Stomach (tissue), 4 donors: ENCODE measurements at regions not wholly inside any gene's neighbourhood (a gene's known extent, or its start where the extent isn't known, plus 50 kb on each side); places are given as distances from the start of the nearest gene placed in this dataset.

Source experiments
- CTCF ChIP-seq, 7 experiments: fragments of 450-650 bp in 4 of 7; fragments of 200-600 bp in 3 of 7; sonication (generic) in 3 of 7; IDR thresholded peaks; one replicate each; pipeline ENCODE4 v1.5.1; 2016 to 2019; ENCODE audit warnings: antibody characterized with exemption in 7 of 7, control low read depth in 2 of 7, mild to moderate bottlenecking in 1 of 7
- EP300 ChIP-seq: sonication (generic); formaldehyde crosslinking; IDR thresholded peaks from one replicate; pipeline ENCODE4 v1.6.1; 2017; ENCODE audit warnings: antibody characterized with exemption

GRCh38 chr7:50226669-50227068 is 77.8 kb upstream of the IKZF1 start:
- TF ChIP-seq CTCF (IDR thresholded peaks at IDR 0.05) (no peak), EP300 (no peak)
